Neuron (in vitro differentiated cells): ENCODE measurements at regions not wholly inside any gene's neighbourhood (a gene's known extent, or its start where the extent isn't known, plus 50 kb on each side); places are given as distances from the start of the nearest gene placed in this dataset.

ENCODE experiments used
- H2AFZ ChIP-seq: one replicate; pipeline ENCODE4 v1.6.1; 2013; ENCODE audit warnings: low read depth, mild to moderate bottlenecking, inconsistent platforms, low read length, moderate library complexity
- H3K27me3 ChIP-seq: one replicate; pipeline ENCODE4 v1.6.1; 2013; ENCODE audit warnings: low read length; ENCODE audit not compliant: insufficient read depth
- H3K36me3 ChIP-seq: one replicate; pipeline ENCODE4 v1.6.1; 2013; ENCODE audit warnings: low read length; ENCODE audit not compliant: insufficient read depth
- H3K4me1 ChIP-seq: one replicate; pipeline ENCODE4 v1.6.1; 2013; ENCODE audit warnings: low read length; ENCODE audit not compliant: insufficient read depth
- H3K4me3 ChIP-seq: 2 replicates; pipeline ENCODE4 v1.5.1; 2013; ENCODE audit warnings: mild to moderate bottlenecking, low read length, moderate library complexity
- H3K9me3 ChIP-seq: one replicate; pipeline ENCODE4 v1.6.1; 2013; ENCODE audit warnings: low read length

GRCh38 chr15:87591582-87591981, 665.0 kb downstream of the NTRK3 start:
- Histone ChIP-seq H3K36me3 (no peaks in the 10 kb centered on the region), H3K9me3 (no peaks in the 10 kb centered on the region), H3K4me3 (no peak overlapping the region), H3K27me3 (no peaks in the 10 kb centered on the region), H2AFZ (no peak overlapping the region), H3K4me1 (no peaks in the 10 kb centered on the region)

GRCh38 chr15:87591042-87591441, 665.5 kb downstream of the NTRK3 start:
- H3K36me3 ChIP-seq, result no peaks in the 10 kb centered on the region
- no peaks in the 10 kb centered on the region for H3K9me3 ChIP-seq
- no peaks in the 10 kb centered on the region for H3K27me3 ChIP-seq
- no peaks in the 10 kb centered on the region for H3K4me1 ChIP-seq
- H2AFZ ChIP-seq, result no peak overlapping the region
- H3K4me3 ChIP-seq, result no peak overlapping the region

DNA sequence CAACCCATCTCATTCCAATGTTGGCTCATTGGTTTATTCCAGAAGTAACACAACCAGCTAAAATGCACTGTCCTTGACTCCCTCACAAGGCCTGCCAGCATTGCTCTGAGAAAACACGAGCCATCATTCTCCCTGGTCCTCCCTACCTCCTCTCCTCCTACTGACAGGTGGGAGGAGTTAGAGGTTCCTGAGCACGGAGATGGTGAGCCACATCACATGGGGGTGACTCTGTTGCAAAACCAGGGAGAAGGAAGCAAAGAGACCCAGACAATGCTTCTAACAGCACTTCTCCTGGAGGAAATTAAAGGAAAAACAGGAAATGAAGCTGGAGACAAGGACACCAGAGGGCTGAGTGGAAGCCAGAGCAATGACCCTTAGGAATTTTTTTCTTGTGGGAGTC, 667.4 kb downstream of the NTRK3 start:
- H3K36me3 ChIP-seq, result no peaks in the 10 kb centered on the region
- no peaks in the 10 kb centered on the region for H3K4me1 ChIP-seq
- H2AFZ ChIP-seq, result no peak overlapping the region
- H3K9me3 ChIP-seq, result no peaks in the 10 kb centered on the region
- H3K4me3 ChIP-seq, result no peak overlapping the region
- no peaks in the 10 kb centered on the region for H3K27me3 ChIP-seq

GRCh38 chr15:87582169-87582568, 674.4 kb downstream of the NTRK3 start:
- Histone ChIP-seq H3K36me3 (no peaks in the 10 kb centered on the region), H3K4me1 (peaks cover 3% of the 10 kb centered on the region), H2AFZ (no peak overlapping the region), H3K9me3 (no peaks in the 10 kb centered on the region), H3K4me3 (no peak overlapping the region), H3K27me3 (no peaks in the 10 kb centered on the region)

DNA sequence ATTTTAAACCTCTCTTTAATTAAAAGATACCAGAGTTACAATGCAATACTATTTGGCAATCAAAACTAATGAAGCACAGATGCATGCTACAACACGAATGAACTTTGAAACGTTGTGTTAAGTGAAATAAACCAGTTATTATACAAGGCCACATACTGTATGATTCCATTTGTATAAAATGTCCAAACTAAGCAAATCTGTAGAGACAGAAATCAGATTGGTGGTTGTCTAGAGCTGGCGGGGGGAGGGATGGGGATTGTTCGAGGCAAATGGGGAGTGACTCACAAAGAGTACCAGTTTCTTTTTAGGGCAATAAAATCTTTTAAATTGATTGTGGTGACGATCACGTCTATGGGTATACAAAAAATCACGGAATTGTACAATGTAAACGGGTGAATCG, 677.0 kb downstream of the NTRK3 start:
- Histone ChIP-seq H2AFZ (no peak overlapping the region), H3K27me3 (no peaks in the 10 kb centered on the region), H3K9me3 (no peaks in the 10 kb centered on the region), H3K4me1 (peaks cover 6% of the 10 kb centered on the region), H3K36me3 (no peaks in the 10 kb centered on the region), H3K4me3 (no peak overlapping the region)

- no peaks in the 10 kb centered on the region for H3K9me3 ChIP-seq
- H3K4me3 ChIP-seq, result no peak overlapping the region
- H3K4me1 ChIP-seq, result peaks cover 6% of the 10 kb centered on the region
- H2AFZ ChIP-seq, result no peak overlapping the region
- no peaks in the 10 kb centered on the region for H3K36me3 ChIP-seq
- H3K27me3 ChIP-seq, result no peaks in the 10 kb centered on the region
Observed at GRCh38 chr15:87578776-87579175, 677.8 kb downstream of the NTRK3 start.

DNA sequence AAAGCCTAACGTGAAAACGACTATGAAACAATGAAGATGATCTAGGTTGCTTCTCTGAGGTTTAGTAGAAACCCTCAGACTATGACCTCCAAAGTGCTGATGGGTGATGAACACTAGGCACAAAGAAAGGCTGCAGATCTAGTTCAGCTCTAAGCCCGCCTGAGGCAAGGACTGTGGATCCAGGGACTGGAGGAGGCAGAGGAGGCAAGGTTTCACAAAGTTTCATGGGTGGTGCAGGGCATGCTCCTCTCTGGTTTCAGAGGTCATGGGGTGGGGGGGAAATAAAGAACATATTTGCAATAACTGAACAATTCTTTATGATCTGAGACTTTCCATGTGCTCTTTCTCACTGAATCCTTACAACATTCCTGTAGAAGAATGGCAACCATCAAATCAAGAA, 679.2 kb downstream of the NTRK3 start:
- Histone ChIP-seq H3K27me3 (no peaks in the 10 kb centered on the region), H2AFZ (no peak overlapping the region), H3K4me3 (no peak overlapping the region), H3K36me3 (no peaks in the 10 kb centered on the region), H3K9me3 (no peaks in the 10 kb centered on the region), H3K4me1 (peaks cover 9% of the 10 kb centered on the region)

GRCh38 chr15:87576486-87577176, 679.9 kb downstream of the NTRK3 start:
- H2AFZ ChIP-seq, result no peak overlapping the region
- no peaks in the 10 kb centered on the region for H3K27me3 ChIP-seq
- peaks cover 9% of the 10 kb centered on the region for H3K4me1 ChIP-seq
- H3K4me3 ChIP-seq, result no peak overlapping the region
- H3K9me3 ChIP-seq, result no peaks in the 10 kb centered on the region
- H3K36me3 ChIP-seq, result no peaks in the 10 kb centered on the region

GRCh38 chr15:87575896-87576473, 680.6 kb downstream of the NTRK3 start:
- H3K9me3 ChIP-seq, result no peaks in the 10 kb centered on the region
- no peaks in the 10 kb centered on the region for H3K27me3 ChIP-seq
- H3K4me1 ChIP-seq, result peaks cover 9% of the 10 kb centered on the region
- H3K4me3 ChIP-seq, result no peak overlapping the region
- no peak overlapping the region for H2AFZ ChIP-seq
- no peaks in the 10 kb centered on the region for H3K36me3 ChIP-seq

- no peak overlapping the region for H2AFZ ChIP-seq
- H3K27me3 ChIP-seq, result no peaks in the 10 kb centered on the region
- H3K9me3 ChIP-seq, result no peaks in the 10 kb centered on the region
- peaks cover 6% of the 10 kb centered on the region for H3K4me1 ChIP-seq
- no peaks in the 10 kb centered on the region for H3K36me3 ChIP-seq
- H3K4me3 ChIP-seq, result no peak overlapping the region
Observed at GRCh38 chr15:87573534-87573933, 683.0 kb downstream of the NTRK3 start.

DNA sequence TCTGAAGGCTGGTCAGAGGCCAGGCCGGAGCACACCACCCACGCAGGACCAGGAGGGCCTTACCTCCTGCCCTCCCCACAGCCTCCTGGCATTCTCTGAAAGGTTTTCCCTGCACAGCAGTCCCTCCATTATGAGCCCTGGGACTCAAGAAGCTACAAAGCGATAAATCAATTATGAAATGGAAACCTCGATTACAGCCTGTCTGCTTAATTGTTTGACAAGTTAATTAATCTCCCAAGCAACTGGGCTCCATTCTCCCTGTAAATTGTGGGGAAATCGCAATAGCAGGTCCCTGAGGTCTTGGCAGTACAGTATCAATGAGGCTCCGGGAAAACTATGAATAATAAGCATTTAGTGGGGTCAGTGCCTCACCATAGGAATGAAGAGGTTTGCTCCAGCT, 683.5 kb downstream of the NTRK3 start:
- Histone ChIP-seq H3K9me3 (no peaks in the 10 kb centered on the region), H3K4me3 (no peak overlapping the region), H2AFZ (no peak overlapping the region), H3K4me1 (peaks cover 6% of the 10 kb centered on the region), H3K27me3 (no peaks in the 10 kb centered on the region), H3K36me3 (no peaks in the 10 kb centered on the region)

DNA sequence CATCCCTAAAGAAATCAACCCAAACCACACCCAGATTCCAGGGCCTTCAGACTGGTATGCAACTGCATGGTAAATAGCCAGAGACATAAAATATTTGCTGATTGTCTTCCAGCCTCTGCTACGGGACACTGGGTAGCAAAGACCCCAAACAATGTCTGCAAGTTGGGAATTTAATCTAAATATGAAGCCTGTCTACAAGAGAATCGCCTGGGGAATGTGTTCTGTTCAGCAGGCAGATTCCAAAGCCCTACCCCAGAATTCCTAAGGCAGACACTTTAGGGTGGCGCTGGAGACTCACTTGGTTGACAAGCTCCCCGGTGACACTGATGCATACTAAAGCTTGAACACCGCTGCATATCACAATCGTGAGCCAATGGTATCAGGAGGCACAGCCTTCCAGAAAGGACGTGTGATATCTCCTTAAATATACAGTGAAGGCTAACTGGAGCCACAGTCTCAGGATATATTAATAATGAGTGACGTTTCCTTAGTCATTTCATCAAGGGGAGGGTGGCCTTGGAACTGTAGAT, 684.1 kb downstream of the NTRK3 start:
- H3K4me3 ChIP-seq, result no peak overlapping the region

GRCh38 chr15:87570206-87570605, 686.3 kb downstream of the NTRK3 start:
- H3K9me3 ChIP-seq, result no peaks in the 10 kb centered on the region
- no peaks in the 10 kb centered on the region for H3K27me3 ChIP-seq
- peaks cover 3% of the 10 kb centered on the region for H3K4me1 ChIP-seq
- H2AFZ ChIP-seq, result no peak overlapping the region
- no peak overlapping the region for H3K4me3 ChIP-seq
- no peaks in the 10 kb centered on the region for H3K36me3 ChIP-seq

More for the DNA sequence above, 684.1 kb downstream of the NTRK3 start:
- no peaks in the 10 kb centered on the region for H3K27me3 ChIP-seq
- no peaks in the 10 kb centered on the region for H3K36me3 ChIP-seq
- no peaks in the 10 kb centered on the region for H3K9me3 ChIP-seq
- H3K4me1 ChIP-seq, result peaks cover 6% of the 10 kb centered on the region
- no peak overlapping the region for H2AFZ ChIP-seq

GRCh38 chr15:87569581-87569980, 687.0 kb downstream of the NTRK3 start:
- Histone ChIP-seq H3K9me3 (no peaks in the 10 kb centered on the region), H3K4me3 (no peak overlapping the region), H3K36me3 (no peaks in the 10 kb centered on the region), H2AFZ (no peak overlapping the region), H3K27me3 (no peaks in the 10 kb centered on the region), H3K4me1 (peaks cover 3% of the 10 kb centered on the region)
